ENCODE measurements at regions not wholly inside any gene's neighbourhood (a gene's known extent, or its start where the extent isn't known, plus 50 kb on each side); places are given as distances from the start of the nearest gene placed in this dataset.

GRCh38 chr3:8205881-8206280, 295.7 kb upstream of the LMCD1 start:
- no peak for TF ChIP-seq POLR2A (IDR thresholded peaks at IDR 0.05; ENCODE audit: low read depth, low read length)
- no peak for TF ChIP-seq POLR2AphosphoS5 (IDR thresholded peaks at IDR 0.05; ENCODE audit: low read depth, low read length)
- no peak for TF ChIP-seq TAF1 (IDR thresholded peaks at IDR 0.05; ENCODE audit: borderline replicate concordance, low read depth, low read length)
